Caco-2 (cell line): ENCODE measurements at regions not wholly inside any gene's neighbourhood (a gene's known extent, or its start where the extent isn't known, plus 50 kb on each side); places are given as distances from the start of the nearest gene placed in this dataset.

Experiments
- BruUV-seq: library from RNA; stranded (reverse); fragments of 400-500 nt; replicated peaks from 2 replicates; lab custom pipeline; 2021; lab: Mats Ljungman, UMichigan
- CTCF ChIA-PET: fragments of 300-600 bp; sonication (Branson Sonifier 250); formaldehyde crosslinking; loops from one replicate; lab custom pipeline; 2022; ENCODE audit warnings: antibody characterized with exemption; lab: Charles Lee
- POLR2A ChIA-PET: fragments of 300-600 bp; sonication (Branson Sonifier 250); formaldehyde crosslinking; loops from one replicate; lab custom pipeline; 2022; ENCODE audit warnings: antibody characterized with exemption; lab: Charles Lee
- DNase-seq, 2 experiments: peaks; one replicate each; pipeline versions ENCODE4 v3.0.0 to v3.0.0-alpha.2; 2020 to 2022
- H3K27me3 ChIP-seq: replicated peaks from 2 replicates; pipeline ENCODE4 v1.6.0; 2011; ENCODE audit warnings: low read length; ENCODE audit not compliant: control insufficient read depth, insufficient read depth
- H3K36me3 ChIP-seq: 2 replicates; pipeline ENCODE4 v1.5.1; 2011; ENCODE audit warnings: low read length; ENCODE audit not compliant: control insufficient read depth, insufficient read depth
- H3K4me1 ChIP-seq: fragments of 250-450 bp; sonication (Bioruptor Pico); 2 replicates; pipeline ENCODE4 v1.5.1; 2020; ENCODE audit warnings: mild to moderate bottlenecking
- H3K4me3 ChIP-seq: 2 replicates; pipeline ENCODE4 v1.5.1; 2011; ENCODE audit warnings: low read depth, mild to moderate bottlenecking, control low read depth, low read length
- H3K9me3 ChIP-seq: fragments of 250-450 bp; sonication (Bioruptor Pico); 2 replicates; pipeline ENCODE4 v1.5.1; 2020; ENCODE audit warnings: mild to moderate bottlenecking, moderate library complexity
- H3K27ac Mint-ChIP-seq: one replicate; pipeline ENCODE4 v1.8.0; 2022; ENCODE audit warnings: mixed read lengths; ENCODE audit not compliant: unreplicated experiment
- H3K27me3 Mint-ChIP-seq: one replicate; pipeline ENCODE4 v1.8.0; 2022; ENCODE audit warnings: mixed read lengths; ENCODE audit not compliant: insufficient read depth, unreplicated experiment
- H3K36me3 Mint-ChIP-seq: one replicate; pipeline ENCODE4 v1.8.0; 2022; ENCODE audit warnings: mild to moderate bottlenecking, mixed read lengths; ENCODE audit not compliant: insufficient read depth, unreplicated experiment
- H3K4me1 Mint-ChIP-seq: one replicate; pipeline ENCODE4 v1.8.0; 2022; ENCODE audit warnings: low read depth, mixed read lengths; ENCODE audit not compliant: unreplicated experiment
- H3K4me3 Mint-ChIP-seq: one replicate; pipeline ENCODE4 v1.8.0; 2022; ENCODE audit warnings: mild to moderate bottlenecking, moderate library complexity, mixed read lengths; ENCODE audit not compliant: unreplicated experiment
- H3K9me3 Mint-ChIP-seq: one replicate; pipeline ENCODE4 v1.8.0; 2022; ENCODE audit warnings: mixed read lengths; ENCODE audit not compliant: unreplicated experiment
- CTCF ChIP-seq, 2 experiments: fragments of 200-600 bp in 1 of 2; IDR thresholded peaks; 1 replicate in 1 of 2; 2 replicates in 1 of 2; pipeline versions ENCODE4 v1.5.1 to v1.8.0; 2011 to 2022; ENCODE audit warnings: antibody characterized with exemption in 1 of 2, control low read depth in 1 of 2, inconsistent platforms in 1 of 2, low read depth in 1 of 2, low read length in 1 of 2, mild to moderate bottlenecking in 1 of 2, moderate library complexity in 1 of 2; ENCODE audit not compliant: insufficient read depth in 1 of 2, severe bottlenecking in 1 of 2, unreplicated experiment in 1 of 2
- intact Hi-C: fragments of 100-400 bp; cut with micrococcal nuclease; formaldehyde crosslinking; loops from one replicate; pipeline ENCODE4 v1.10.0; 2022; ENCODE audit not compliant: unreplicated experiment

- H3K9me3 Mint-ChIP-seq, result no peaks in the 10 kb centered on the region
- no peaks in the 10 kb centered on the region for H3K36me3 Mint-ChIP-seq
- H3K4me3 Mint-ChIP-seq, result no peak overlapping the region
- POLR2A ChIA-PET, result no interaction called here
- TF ChIP-seq CTCF (IDR thresholded peaks at IDR 0.05; ENCODE audit: insufficient read depth in 1 of 2, low read depth in 1 of 2, low read length in 1 of 2, severe bottlenecking in 1 of 2, unreplicated experiment in 1 of 2), result no peak
- Histone ChIP-seq H3K4me3 (no peak overlapping the region), H3K9me3 (no peaks in the 10 kb centered on the region), H3K4me1 (no peaks in the 10 kb centered on the region), H3K36me3 (no peaks in the 10 kb centered on the region), H3K27me3 (no peaks in the 10 kb centered on the region)
- intact Hi-C loops, result loop anchor here (1.0 kb wide), 1 partner anchor 481 kb away; no protein-coding TSS in a partner anchor
- no peak for DNase-seq
- H3K4me1 Mint-ChIP-seq, result no peaks in the 10 kb centered on the region
- BruUV-seq, result no TSS peak
- no peaks in the 10 kb centered on the region for H3K27me3 Mint-ChIP-seq
- CTCF ChIA-PET, result no interaction called here
- H3K27ac Mint-ChIP-seq, result no peak overlapping the region
Observed at GRCh38 chr2:147525819-147526489, 318.9 kb upstream of the ACVR2A start.

- Histone ChIP-seq H3K4me1 (no peaks in the 10 kb centered on the region), H3K27me3 (no peaks in the 10 kb centered on the region), H3K4me3 (no peak overlapping the region), H3K9me3 (no peaks in the 10 kb centered on the region), H3K36me3 (no peaks in the 10 kb centered on the region)
- Mint-ChIP-seq H3K27ac (no peak overlapping the region), H3K36me3 (no peaks in the 10 kb centered on the region), H3K9me3 (no peaks in the 10 kb centered on the region), H3K27me3 (no peaks in the 10 kb centered on the region), H3K4me3 (no peak overlapping the region), H3K4me1 (no peaks in the 10 kb centered on the region)
- CTCF ChIA-PET, result no interaction called here
- BruUV-seq, result no TSS peak
- POLR2A ChIA-PET, result no interaction called here
- intact Hi-C loops, result no loop called here
- no peak for DNase-seq
- TF ChIP-seq CTCF (IDR thresholded peaks at IDR 0.05; ENCODE audit: insufficient read depth in 1 of 2, low read depth in 1 of 2, low read length in 1 of 2, severe bottlenecking in 1 of 2, unreplicated experiment in 1 of 2), result no peak
Observed at GRCh38 chr2:147524912-147525311, 319.9 kb upstream of the ACVR2A start.

- Mint-ChIP-seq H3K4me1 (no peaks in the 10 kb centered on the region), H3K9me3 (no peaks in the 10 kb centered on the region), H3K36me3 (no peaks in the 10 kb centered on the region), H3K27me3 (no peaks in the 10 kb centered on the region), H3K4me3 (no peak overlapping the region), H3K27ac (no peak overlapping the region)
- no peaks in the 10 kb centered on the region for H3K4me1 ChIP-seq
- H3K36me3 ChIP-seq, result no peaks in the 10 kb centered on the region
- no peaks in the 10 kb centered on the region for H3K9me3 ChIP-seq
- H3K27me3 ChIP-seq, result no peaks in the 10 kb centered on the region
- no peak overlapping the region for H3K4me3 ChIP-seq
- intact Hi-C loops, result no loop called here
- no TSS peak for BruUV-seq
- ChIA-PET POLR2A (no interaction called here), CTCF (no interaction called here)
- no peak for TF ChIP-seq CTCF (IDR thresholded peaks at IDR 0.05; ENCODE audit: insufficient read depth in 1 of 2, low read depth in 1 of 2, low read length in 1 of 2, severe bottlenecking in 1 of 2, unreplicated experiment in 1 of 2)
- DNase-seq, result no peak
Observed at GRCh38 chr2:147523415-147523814, 321.4 kb upstream of the ACVR2A start.
